GM23248 (cell line): ENCODE measurements at regions not wholly inside any gene's neighbourhood (a gene's known extent, or its start where the extent isn't known, plus 50 kb on each side); places are given as distances from the start of the nearest gene placed in this dataset.

Experiments
- EZH2 ChIP-seq: fragments of 200-600 bp; sonication (generic); IDR thresholded peaks from 2 replicates; pipeline ENCODE4 v1.6.1; 2018; ENCODE audit warnings: antibody characterized with exemption, mild to moderate bottlenecking; ENCODE audit not compliant: insufficient read depth, poor library complexity, severe bottlenecking
- EZH2phosphoT487 ChIP-seq: fragments of 200-600 bp; sonication (generic); IDR thresholded peaks from 2 replicates; pipeline ENCODE4 v1.6.1; 2018; ENCODE audit warnings: antibody characterized with exemption, moderate library complexity, mild to moderate bottlenecking, low read depth; ENCODE audit not compliant: insufficient read depth

GRCh38 chr1:228902781-228903433 is 167.6 kb downstream of the RHOU start:
- TF ChIP-seq EZH2 (no peak), EZH2phosphoT487 (no peak)
